ENCODE measurements at regions not wholly inside any gene's neighbourhood (a gene's known extent, or its start where the extent isn't known, plus 50 kb on each side); places are given as distances from the start of the nearest gene placed in this dataset.

GRCh38 chr15:99474909-99475753 lies 90.7 kb upstream of the MEF2A start:
- Histone ChIP-seq H3K36me3 (ENCODE audit: control insufficient read depth, insufficient read depth, low read length) (no peaks in the 10 kb centered on the region), H3K4me3 (ENCODE audit: low read depth, low read length) (no peak overlapping the region), H3K27me3 (ENCODE audit: control insufficient read depth, insufficient read depth, low read length) (no peaks in the 10 kb centered on the region)
- DNase-seq (ENCODE audit: low read depth), result no peak
- TF ChIP-seq CTCF (IDR thresholded peaks at IDR 0.05; ENCODE audit: insufficient read depth, low read length, poor library complexity, severe bottlenecking), result no peak

- DNase-seq (ENCODE audit: low read depth), result no peak
- no peak for TF ChIP-seq CTCF (IDR thresholded peaks at IDR 0.05; ENCODE audit: insufficient read depth, low read length, poor library complexity, severe bottlenecking)
- Histone ChIP-seq H3K36me3 (ENCODE audit: control insufficient read depth, insufficient read depth, low read length) (no peaks in the 10 kb centered on the region), H3K27me3 (ENCODE audit: control insufficient read depth, insufficient read depth, low read length) (no peaks in the 10 kb centered on the region), H3K4me3 (ENCODE audit: low read depth, low read length) (no peak overlapping the region)
Measured at GRCh38 chr15:99475754-99476412, 89.9 kb upstream of the MEF2A start.

GRCh38 chr15:99476413-99477222 lies 89.2 kb upstream of the MEF2A start:
- no peak for TF ChIP-seq CTCF (IDR thresholded peaks at IDR 0.05; ENCODE audit: insufficient read depth, low read length, poor library complexity, severe bottlenecking)
- H3K4me3 ChIP-seq (ENCODE audit: low read depth, low read length), result no peak overlapping the region
- H3K36me3 ChIP-seq (ENCODE audit: control insufficient read depth, insufficient read depth, low read length), result no peaks in the 10 kb centered on the region
- H3K27me3 ChIP-seq (ENCODE audit: control insufficient read depth, insufficient read depth, low read length), result no peaks in the 10 kb centered on the region
- peak; percentile 62 for DNase-seq (ENCODE audit: low read depth)

GRCh38 chr15:99477791-99478471 lies 87.9 kb upstream of the MEF2A start:
- H3K36me3 ChIP-seq (ENCODE audit: control insufficient read depth, insufficient read depth, low read length), result no peaks in the 10 kb centered on the region
- no peaks in the 10 kb centered on the region for H3K27me3 ChIP-seq (ENCODE audit: control insufficient read depth, insufficient read depth, low read length)
- no peak for TF ChIP-seq CTCF (IDR thresholded peaks at IDR 0.05; ENCODE audit: insufficient read depth, low read length, poor library complexity, severe bottlenecking)
- H3K4me3 ChIP-seq (ENCODE audit: low read depth, low read length), result no peak overlapping the region
- DNase-seq (ENCODE audit: low read depth), result no peak

GRCh38 chr15:99478977-99479376 lies 86.8 kb upstream of the MEF2A start:
- no peak for TF ChIP-seq CTCF (IDR thresholded peaks at IDR 0.05; ENCODE audit: insufficient read depth, low read length, poor library complexity, severe bottlenecking)
- Histone ChIP-seq H3K4me3 (ENCODE audit: low read depth, low read length) (no peak overlapping the region), H3K36me3 (ENCODE audit: control insufficient read depth, insufficient read depth, low read length) (no peaks in the 10 kb centered on the region), H3K27me3 (ENCODE audit: control insufficient read depth, insufficient read depth, low read length) (no peaks in the 10 kb centered on the region)
- no peak for DNase-seq (ENCODE audit: low read depth)

Measured in kidney epithelial cell (primary cell).